ENCODE measurements at regions not wholly inside any gene's neighbourhood (a gene's known extent, or its start where the extent isn't known, plus 50 kb on each side); places are given as distances from the start of the nearest gene placed in this dataset.

- no peak overlapping the region for H3K4me3 Mint-ChIP-seq (ENCODE audit: unreplicated experiment)
- no peak for DNase-seq
- H3K27me3 Mint-ChIP-seq (ENCODE audit: unreplicated experiment), result no peaks in the 10 kb centered on the region
- H3K4me1 Mint-ChIP-seq (ENCODE audit: low read depth, unreplicated experiment), result peaks cover 5% of the 10 kb centered on the region
- H3K27ac Mint-ChIP-seq (ENCODE audit: unreplicated experiment), result no peak overlapping the region
- peaks cover 3% of the 10 kb centered on the region for H3K9me3 Mint-ChIP-seq (ENCODE audit: unreplicated experiment)
- no peak for TF ChIP-seq CTCF (IDR thresholded peaks at IDR 0.05; ENCODE audit: partially characterized antibody, unreplicated experiment)
- H3K36me3 Mint-ChIP-seq (ENCODE audit: unreplicated experiment), result no peaks in the 10 kb centered on the region
Observed at GRCh38 chr13:37345869-37346268, 240.4 kb upstream of the CSNK1A1L start.

- Mint-ChIP-seq H3K27ac (ENCODE audit: unreplicated experiment) (no peak overlapping the region), H3K4me3 (ENCODE audit: unreplicated experiment) (no peak overlapping the region), H3K27me3 (ENCODE audit: unreplicated experiment) (no peaks in the 10 kb centered on the region), H3K4me1 (ENCODE audit: low read depth, unreplicated experiment) (peaks cover 5% of the 10 kb centered on the region), H3K9me3 (ENCODE audit: unreplicated experiment) (peaks cover 3% of the 10 kb centered on the region), H3K36me3 (ENCODE audit: unreplicated experiment) (no peaks in the 10 kb centered on the region)
- TF ChIP-seq CTCF (IDR thresholded peaks at IDR 0.05; ENCODE audit: partially characterized antibody, unreplicated experiment), result no peak
- DNase-seq, result no peak
Observed at GRCh38 chr13:37345391-37345790, 239.9 kb upstream of the CSNK1A1L start.

GRCh38 chr13:37344056-37344455 is 238.6 kb upstream of the CSNK1A1L start:
- Mint-ChIP-seq H3K9me3 (ENCODE audit: unreplicated experiment) (peaks cover 3% of the 10 kb centered on the region), H3K36me3 (ENCODE audit: unreplicated experiment) (no peaks in the 10 kb centered on the region), H3K4me1 (ENCODE audit: low read depth, unreplicated experiment) (peaks cover 5% of the 10 kb centered on the region), H3K27me3 (ENCODE audit: unreplicated experiment) (no peaks in the 10 kb centered on the region), H3K27ac (ENCODE audit: unreplicated experiment) (no peak overlapping the region), H3K4me3 (ENCODE audit: unreplicated experiment) (no peak overlapping the region)
- no peak for TF ChIP-seq CTCF (IDR thresholded peaks at IDR 0.05; ENCODE audit: partially characterized antibody, unreplicated experiment)
- no peak for DNase-seq

GRCh38 chr13:37342205-37342604 is 236.7 kb upstream of the CSNK1A1L start:
- Mint-ChIP-seq H3K4me1 (ENCODE audit: low read depth, unreplicated experiment) (peaks cover 5% of the 10 kb centered on the region), H3K9me3 (ENCODE audit: unreplicated experiment) (peaks cover 3% of the 10 kb centered on the region), H3K4me3 (ENCODE audit: unreplicated experiment) (no peak overlapping the region), H3K27ac (ENCODE audit: unreplicated experiment) (no peak overlapping the region), H3K27me3 (ENCODE audit: unreplicated experiment) (no peaks in the 10 kb centered on the region), H3K36me3 (ENCODE audit: unreplicated experiment) (no peaks in the 10 kb centered on the region)
- DNase-seq, result no peak
- TF ChIP-seq CTCF (IDR thresholded peaks at IDR 0.05; ENCODE audit: partially characterized antibody, unreplicated experiment), result no peak

- Mint-ChIP-seq H3K27me3 (ENCODE audit: unreplicated experiment) (no peaks in the 10 kb centered on the region), H3K4me1 (ENCODE audit: low read depth, unreplicated experiment) (peaks cover 3% of the 10 kb centered on the region), H3K36me3 (ENCODE audit: unreplicated experiment) (no peaks in the 10 kb centered on the region), H3K4me3 (ENCODE audit: unreplicated experiment) (no peak overlapping the region), H3K9me3 (ENCODE audit: unreplicated experiment) (peaks cover 3% of the 10 kb centered on the region), H3K27ac (ENCODE audit: unreplicated experiment) (no peak overlapping the region)
- TF ChIP-seq CTCF (IDR thresholded peaks at IDR 0.05; ENCODE audit: partially characterized antibody, unreplicated experiment), result no peak
- DNase-seq, result no peak
Observed at GRCh38 chr13:37340901-37341670, 235.6 kb upstream of the CSNK1A1L start.

Measured in glutamatergic neuron (in vitro differentiated cells).